HPDE6-E6E7 (cell line): ENCODE measurements at regions not wholly inside any gene's neighbourhood (a gene's known extent, or its start where the extent isn't known, plus 50 kb on each side); places are given as distances from the start of the nearest gene placed in this dataset.

Experiments
- DNase-seq: peaks from one replicate; pipeline ENCODE4 v3.0.0; 2011; ENCODE audit warnings: missing footprints; ENCODE audit errors: extremely low spot score

DNA sequence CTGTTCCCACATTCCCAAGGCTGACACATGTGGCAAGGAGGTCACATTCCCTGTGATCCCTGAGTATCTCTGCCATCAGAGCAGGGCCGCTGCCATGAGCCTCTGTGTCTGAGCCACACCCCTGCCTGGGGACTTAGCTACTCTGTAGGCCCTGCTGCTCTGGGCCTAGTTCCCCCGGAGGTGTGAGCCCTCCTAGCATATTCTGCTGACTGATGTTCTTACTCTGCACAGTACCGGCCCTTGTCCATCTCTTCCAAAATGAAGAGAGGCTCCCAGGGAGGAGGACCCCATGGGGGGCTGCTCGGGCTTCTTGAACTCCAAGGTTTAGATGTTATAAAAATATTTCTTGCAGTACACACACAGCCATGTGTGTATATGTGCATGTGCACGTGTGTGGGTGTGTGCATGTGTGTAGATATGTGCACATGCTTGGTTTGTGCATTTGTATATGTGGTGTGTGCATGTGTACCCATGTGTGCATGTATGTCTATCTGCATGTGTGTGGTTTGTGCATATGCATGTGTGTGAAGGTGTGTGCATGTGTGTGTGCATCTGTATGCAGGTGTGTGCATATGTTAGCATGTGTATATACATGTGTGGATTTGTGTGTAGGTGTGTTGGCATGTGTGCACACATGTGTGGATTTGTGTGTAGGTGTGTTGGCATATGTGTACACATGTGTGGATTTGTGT is 101.2 kb downstream of the ERMARD start:
- DNase-seq = no peak

DNA sequence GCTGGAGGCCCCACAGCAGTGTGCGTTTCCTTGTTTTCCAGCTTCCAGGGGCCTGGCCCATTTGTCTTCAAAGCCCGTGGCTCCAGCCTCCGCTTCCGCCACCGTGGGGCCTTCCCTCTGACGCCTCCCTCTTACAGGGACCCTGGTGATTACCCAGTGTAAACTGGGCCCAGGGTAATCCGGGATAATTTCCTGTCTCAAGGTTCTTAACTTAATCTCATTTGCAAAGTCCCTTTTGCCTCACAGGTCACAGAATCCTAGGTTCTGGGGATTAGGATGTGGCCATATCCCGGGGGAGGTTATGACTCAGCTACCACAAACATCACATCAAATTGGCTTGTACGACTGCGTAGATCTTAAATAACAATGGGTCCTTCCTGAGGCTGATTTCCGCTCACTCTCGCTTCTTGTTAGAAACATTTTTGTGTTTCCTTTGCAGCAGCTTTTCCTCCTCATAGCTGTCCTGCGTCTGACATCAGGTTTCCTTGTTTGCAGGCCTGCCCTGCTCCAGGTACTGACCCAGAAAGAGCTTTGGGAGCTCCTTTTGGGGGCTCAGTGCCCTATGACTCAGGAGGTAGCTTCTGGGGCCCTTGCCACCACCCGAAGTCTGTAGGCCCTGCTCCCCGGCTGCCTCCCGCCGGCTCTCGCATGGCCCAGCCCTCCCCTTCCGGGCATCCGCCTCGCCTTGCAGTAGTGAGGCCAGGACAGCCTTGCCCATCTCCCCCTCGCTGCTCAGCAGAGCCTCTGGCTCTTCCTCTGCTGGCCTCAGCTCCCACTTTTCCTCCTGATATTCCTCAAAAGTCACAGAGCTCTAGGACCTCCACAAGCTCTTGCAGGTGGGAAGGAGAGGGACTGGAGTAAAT is 100.5 kb downstream of the ERMARD start:
- peak; percentile 39 for DNase-seq

GRCh38 chr6:169850746-169851145 is 99.3 kb downstream of the ERMARD start:
- DNase-seq = no peak

- DNase-seq = no peak
Observed at GRCh38 chr6:169850154-169850553, 98.7 kb downstream of the ERMARD start.

DNA sequence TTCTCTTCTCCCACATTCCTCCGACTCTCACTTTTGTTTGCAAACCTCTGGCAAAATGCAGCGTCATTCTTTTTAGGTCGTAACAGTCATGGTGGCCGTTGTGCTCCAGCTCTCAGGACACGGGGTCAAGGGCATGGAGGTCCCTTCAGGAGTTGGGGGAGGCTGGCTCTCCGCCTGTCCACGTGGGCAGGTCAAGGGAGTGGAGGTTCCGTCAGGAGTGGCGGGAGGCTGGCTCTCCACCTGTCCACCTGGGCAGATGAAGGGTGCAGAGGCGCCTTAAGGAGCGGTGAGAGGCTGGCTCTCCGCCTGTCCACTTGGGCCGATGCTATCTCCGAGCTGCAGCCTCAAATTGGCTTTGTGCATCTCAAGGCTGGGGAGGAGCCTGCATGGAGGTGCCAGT is 98.0 kb downstream of the ERMARD start:
- no peak for DNase-seq

DNA sequence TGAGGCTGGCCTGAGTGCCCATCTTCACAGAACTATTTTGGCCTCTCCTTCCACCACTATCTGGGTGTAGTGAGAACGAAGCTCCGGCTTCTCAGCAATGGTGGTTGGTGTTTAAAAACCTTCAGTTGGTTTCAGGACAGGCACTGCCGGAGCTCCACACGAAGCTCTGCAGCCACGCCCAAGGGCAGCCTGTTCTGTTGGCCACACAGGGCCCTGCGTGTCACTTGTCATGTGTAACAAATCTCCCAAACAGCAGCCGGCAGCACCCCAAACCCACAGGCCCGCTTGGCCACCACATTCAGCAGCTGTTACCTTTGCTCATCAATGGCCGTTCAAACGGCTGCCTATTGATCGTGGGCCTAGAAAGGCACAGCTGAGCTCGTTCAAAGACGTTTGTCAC is 97.5 kb downstream of the ERMARD start:
- DNase-seq = no peak

- no peak for DNase-seq
Observed at GRCh38 chr6:169847901-169848311, 96.5 kb downstream of the ERMARD start.

GRCh38 chr6:169847141-169847674 is 95.8 kb downstream of the ERMARD start:
- DNase-seq = no peak

DNA sequence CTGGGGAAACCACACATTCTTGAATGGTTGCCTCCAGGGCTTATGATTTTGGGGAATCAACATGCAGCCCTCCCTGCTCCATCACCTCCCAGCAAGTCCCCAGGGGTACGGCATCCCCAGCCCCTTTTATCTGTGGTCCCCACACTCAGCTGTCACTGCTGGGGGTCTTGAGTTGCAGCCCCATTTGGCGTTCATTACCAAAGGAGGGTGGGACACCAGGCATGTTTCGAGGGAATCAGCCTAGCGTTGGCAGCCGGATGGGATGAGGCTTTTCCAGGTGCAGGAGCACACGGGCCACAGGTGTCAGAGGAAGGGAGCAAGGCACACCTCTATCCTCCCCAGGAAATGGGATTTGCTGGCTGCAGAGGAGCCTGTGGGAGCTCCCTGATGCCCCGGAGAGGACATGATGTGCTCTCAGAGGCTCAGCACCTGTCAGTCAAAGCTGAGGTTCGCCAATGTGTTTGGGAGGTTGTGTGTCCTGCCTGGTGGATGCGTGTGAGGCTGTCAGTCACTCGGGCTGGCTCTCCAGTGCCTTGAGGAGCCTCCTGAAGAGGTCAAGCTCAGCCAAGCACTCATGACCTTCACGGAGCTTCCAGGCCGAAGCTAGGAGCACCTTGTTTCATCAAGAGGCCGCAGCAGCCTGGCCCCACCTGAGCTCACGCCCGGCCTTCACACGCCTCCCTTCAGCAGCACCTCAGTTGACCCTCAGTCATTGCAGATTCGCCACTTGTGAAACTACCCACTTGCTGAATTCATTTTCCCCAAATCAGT is 95.0 kb downstream of the ERMARD start:
- DNase-seq = no peak

GRCh38 chr6:169845426-169846285 is 94.2 kb downstream of the ERMARD start:
- no peak for DNase-seq

GRCh38 chr6:169844946-169845345 is 93.5 kb downstream of the ERMARD start:
- DNase-seq = no peak

DNA sequence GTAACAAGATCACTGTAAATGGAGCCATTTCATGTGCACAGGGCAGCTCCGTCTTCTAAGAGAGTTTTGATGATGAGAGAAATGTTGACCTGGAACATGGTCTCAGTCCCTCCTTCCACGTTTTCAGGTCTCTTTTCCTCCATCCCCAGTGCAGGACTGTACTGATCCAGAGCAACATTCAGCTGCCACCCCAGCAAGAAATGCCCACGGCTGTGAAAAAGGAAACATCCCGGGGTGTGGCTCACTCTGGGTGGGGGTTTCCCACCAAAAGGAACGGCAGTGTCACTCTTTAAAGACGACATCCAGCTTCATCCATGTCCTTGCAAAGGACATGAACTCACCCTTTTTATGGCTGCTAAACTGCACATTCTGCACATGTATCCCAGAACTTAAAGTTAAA is 92.6 kb downstream of the ERMARD start:
- no peak for DNase-seq

DNA sequence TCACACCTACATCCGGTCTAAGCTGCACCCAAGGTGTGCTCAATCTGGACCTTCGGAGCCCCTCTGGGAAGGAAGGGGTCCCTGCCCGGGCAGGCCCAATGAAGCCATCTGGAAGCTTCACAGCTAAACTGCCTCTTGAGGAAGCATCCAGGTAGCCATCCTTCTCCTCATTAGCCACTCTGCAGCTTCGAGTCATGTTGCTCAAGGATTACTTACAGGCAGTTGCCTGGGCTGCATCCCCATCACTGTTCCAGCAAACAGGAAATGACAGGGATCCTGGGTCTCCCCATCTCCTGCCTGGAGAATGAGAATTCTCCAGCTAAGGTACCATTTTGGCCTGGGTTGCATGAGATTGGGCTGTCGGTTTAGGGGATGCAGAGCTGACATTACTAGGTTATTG is 91.7 kb downstream of the ERMARD start:
- no peak for DNase-seq

- DNase-seq = no peak
Observed at GRCh38 chr6:169841907-169842606, 90.6 kb downstream of the ERMARD start.

DNA sequence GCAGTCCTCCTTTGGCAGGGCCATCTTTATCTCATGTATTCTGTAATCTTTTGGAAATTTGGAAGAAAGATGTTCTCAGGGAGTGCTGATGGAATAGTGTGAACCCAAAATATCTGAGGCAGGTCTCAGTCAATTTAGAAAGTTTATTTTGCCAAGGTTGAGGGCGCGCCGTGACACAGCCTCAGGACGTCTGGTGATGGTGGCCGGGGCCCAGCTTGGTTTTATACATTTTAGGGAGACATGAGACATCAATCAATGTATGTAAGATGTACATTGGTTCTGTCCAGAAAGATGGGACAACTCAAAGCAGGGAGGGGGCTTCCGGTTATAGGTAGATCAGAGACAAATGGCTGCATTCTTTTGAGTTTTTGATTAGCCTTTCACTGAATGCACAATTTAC is 89.8 kb downstream of the ERMARD start:
- no peak for DNase-seq

DNA sequence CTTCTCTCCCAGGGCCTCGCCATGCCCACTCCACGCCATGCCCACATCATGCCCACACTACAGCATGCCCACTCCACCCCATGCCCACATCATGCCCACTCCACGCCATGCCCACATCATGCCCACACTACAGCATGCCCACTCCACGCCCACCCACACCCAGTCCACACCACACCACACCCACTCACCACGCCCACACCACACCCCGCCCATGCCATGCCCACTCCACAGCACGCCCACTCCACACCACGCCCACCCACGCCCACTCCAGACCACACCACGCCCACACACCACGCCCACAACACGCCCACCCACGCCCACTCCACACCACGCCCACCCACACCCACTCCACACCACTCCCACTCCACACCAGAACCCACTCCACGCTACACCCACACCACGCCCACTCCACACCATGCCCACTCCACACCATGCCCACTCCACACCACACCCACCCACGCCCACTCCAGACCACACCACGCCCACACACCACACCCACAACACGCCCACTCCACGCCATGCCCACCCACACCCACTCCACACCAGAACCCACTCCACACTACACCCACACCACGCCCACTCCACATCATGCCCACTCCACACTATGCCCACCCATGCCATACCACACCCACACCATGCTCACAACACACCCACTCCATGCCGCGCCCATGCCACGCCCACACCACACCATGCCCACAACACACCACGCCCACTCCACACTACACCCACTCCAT is 88.6 kb downstream of the ERMARD start:
- DNase-seq = no peak

DNA sequence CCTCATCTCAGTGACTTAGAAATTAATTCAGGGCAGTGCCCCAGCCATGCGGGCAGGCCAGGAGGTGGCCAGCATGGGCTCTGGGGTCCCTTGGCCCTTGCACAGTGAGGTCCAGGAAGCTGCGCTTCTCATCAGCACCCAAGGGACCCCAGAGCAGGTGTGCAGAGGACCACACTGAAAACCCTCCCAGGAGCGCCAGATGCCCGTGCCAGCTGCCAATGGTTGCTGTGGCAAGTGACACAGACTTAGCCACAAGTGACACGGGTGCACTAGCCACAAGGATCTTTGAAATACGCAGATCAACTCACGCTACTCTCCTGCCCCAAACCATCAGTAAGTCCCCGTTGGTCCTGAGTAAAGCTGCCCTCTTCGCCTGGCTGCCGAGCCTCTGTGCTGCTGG is 88.1 kb downstream of the ERMARD start:
- DNase-seq = no peak

- no peak for DNase-seq
Observed at GRCh38 chr6:169839029-169839481, 87.6 kb downstream of the ERMARD start.

GRCh38 chr6:169838346-169839028 is 87.1 kb downstream of the ERMARD start:
- no peak for DNase-seq
